ENCODE measurements at regions not wholly inside any gene's neighbourhood (a gene's known extent, or its start where the extent isn't known, plus 50 kb on each side); places are given as distances from the start of the nearest gene placed in this dataset.
"Not testable (repeated sequence)": the region's sequence is repeated elsewhere in the genome, so short reads cannot be mapped to it uniquely, and the experiment has no call there.

GRCh38 chr7:79548727-79549126 is 95.3 kb upstream of the MAGI2 start:
- no peak for DNase-seq (ENCODE audit: low read depth)

DNA sequence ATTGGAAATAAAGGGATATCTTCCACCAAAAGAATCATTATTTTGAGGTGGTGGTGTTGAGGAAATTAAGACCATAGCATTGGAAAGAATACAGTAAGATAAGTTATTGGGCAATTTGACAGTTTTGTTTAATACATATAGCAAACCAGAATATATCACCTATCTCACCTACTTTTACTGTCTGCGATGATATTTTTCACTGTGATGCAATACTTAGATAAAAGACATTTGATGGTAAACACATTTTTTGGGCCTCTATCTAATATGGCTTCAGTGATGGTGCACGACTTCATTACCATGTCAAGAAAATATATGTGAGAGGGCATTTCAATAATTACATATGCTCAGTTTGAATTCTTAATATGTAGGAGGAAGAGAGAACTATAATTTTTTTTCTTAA is 93.7 kb upstream of the MAGI2 start:
- DNase-seq (ENCODE audit: low read depth) = no peak

GRCh38 chr7:79540592-79540991 is 87.1 kb upstream of the MAGI2 start:
- DNase-seq (ENCODE audit: low read depth) = no peak

GRCh38 chr7:79534128-79534527 is 80.7 kb upstream of the MAGI2 start:
- DNase-seq (ENCODE audit: low read depth) = no peak

GRCh38 chr7:79531905-79532664 is 78.6 kb upstream of the MAGI2 start:
- DNase-seq (ENCODE audit: low read depth) = no peak

DNA sequence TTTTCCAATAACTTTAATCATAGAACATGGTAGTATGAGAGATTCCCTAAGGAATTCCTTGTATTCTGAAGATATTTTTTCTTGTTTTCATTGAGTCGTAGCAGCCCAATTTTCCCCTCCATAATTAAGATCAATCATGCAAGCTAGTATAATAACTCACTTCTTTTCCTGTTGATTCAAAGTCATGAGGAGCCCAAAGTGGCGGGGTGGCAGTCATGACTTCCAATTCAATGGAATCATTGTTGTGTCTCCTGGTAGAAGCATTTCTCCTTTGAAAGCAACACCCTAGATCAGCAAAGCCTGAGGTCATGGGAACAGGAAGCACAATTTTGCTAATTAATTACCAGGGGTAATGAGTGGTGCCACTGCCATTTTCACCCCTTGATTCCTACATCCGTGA is 77.6 kb upstream of the MAGI2 start:
- DNase-seq (ENCODE audit: low read depth) = no peak

DNA sequence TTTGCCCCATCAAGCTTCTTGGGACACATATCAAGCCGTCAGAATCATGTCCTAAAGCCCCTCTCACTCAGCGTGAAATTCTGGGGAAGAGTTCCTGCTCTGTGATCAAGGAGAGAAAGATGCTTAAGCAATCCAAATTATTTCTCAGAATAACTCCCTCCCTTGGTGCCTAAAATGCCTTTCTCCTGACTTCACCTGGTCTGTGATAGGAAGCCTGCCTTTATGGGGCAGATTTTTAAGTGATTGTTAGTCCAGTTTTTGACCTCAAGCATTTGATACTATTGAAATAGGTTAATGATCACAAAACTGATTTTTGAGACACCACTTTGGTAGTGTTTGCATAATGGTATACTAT is 76.4 kb upstream of the MAGI2 start:
- peak; percentile 24 for DNase-seq (ENCODE audit: low read depth)

DNA sequence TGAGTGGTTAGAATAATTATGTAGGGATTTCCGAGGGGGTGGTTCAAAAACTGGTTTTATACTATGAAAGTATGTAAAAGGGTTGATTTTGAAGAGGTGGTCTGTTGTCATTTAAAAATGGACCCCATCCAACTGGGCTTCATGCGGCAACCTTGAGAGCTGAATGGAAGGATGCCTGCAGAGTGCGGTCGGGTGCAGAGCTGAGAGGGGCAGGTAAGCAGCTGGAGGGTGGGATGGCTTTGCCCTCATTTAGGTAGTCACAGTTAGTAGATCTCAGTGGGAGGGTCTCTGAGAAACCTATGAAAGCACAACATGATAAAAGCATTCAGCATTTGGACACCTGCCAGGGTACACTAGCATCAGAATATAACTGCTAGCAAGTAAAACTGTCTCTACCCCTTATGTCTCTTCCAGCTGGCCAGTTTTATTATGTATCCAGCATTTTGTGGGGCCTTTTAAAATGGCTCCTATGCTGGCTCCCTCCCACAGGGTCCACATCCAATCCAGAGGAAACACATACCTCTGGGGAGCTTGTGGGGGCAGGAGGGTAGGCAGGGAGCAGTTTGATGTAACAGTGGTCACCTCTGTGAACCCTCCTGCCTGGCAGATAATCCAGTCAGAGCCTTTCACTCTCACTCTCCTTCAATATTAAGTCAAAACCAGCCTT is 75.9 kb upstream of the MAGI2 start:
- DNase-seq (ENCODE audit: low read depth) = no peak

DNA sequence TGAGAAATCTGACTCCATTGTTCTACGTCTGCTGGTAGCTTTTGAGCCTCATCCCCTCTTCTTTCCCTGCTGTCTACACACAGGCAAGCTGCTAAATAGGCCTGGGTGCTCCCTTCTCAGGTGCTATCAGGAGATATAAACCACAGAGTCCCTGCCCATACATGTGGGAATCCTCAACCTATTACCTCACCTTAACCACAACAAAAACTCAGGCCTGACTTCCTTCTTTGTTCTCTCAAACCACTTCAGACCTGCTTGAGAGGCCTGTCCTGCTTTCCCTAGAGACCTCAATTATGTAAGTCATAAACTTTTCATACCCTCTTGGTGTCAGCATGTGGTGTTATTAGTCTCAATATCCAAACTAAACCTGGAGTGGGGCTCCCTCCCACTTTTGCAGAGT is 75.0 kb upstream of the MAGI2 start:
- DNase-seq (ENCODE audit: low read depth) = no peak

DNA sequence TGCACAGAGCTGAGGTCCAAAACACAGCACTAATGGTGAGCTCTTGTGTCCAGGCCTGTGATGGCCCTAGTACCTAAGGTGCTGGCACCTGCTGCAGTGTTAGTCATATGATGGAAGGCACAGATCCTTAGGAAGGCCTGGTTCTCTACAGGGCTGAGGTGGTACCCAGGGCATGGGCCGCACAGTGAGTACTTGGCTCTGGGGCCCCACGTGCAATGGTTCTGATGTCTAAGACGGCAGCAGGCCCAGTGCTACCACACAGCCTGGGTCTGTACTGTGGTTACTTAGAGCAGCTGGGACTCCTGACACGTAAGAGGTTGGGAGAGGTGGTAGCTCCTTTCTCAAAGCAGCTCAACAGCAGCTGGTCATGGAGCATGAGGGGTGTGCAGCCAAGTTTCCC is 70.6 kb upstream of the MAGI2 start:
- DNase-seq (ENCODE audit: low read depth) = no peak

- no peak for DNase-seq (ENCODE audit: low read depth)
Measured at GRCh38 chr7:79523436-79523835, 70.0 kb upstream of the MAGI2 start.

GRCh38 chr7:79520543-79520942 is 67.1 kb upstream of the MAGI2 start:
- DNase-seq (ENCODE audit: low read depth) = peak; percentile 16

DNA sequence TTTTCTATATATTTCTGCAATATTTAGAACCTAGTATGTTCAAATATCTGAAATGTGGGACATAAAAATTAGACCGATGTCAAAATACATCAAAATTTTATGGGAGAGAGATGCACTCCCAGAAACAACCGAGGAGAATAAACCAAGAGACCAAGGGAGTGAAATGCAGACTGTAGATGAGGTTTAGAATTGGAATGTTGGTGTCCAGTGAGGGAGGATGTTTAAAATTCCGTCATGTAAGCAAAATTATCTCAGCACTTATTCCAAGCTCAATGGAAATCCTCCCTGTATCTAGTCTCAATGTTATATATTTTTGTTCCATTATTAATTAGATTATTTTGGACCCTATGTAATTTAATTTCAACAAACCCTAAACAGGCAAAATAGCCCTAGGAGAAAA is 61.9 kb upstream of the MAGI2 start:
- no peak for DNase-seq (ENCODE audit: low read depth)

- no peak for DNase-seq (ENCODE audit: low read depth)
Measured at GRCh38 chr7:79513261-79513660, 59.8 kb upstream of the MAGI2 start.

- DNase-seq (ENCODE audit: low read depth) = no peak
Measured at GRCh38 chr7:79512261-79512660, 58.8 kb upstream of the MAGI2 start.

GRCh38 chr7:79511056-79511455 is 57.6 kb upstream of the MAGI2 start:
- DNase-seq (ENCODE audit: low read depth) = not testable (repeated sequence)

GRCh38 chr7:79507131-79507530 is 53.7 kb upstream of the MAGI2 start:
- DNase-seq (ENCODE audit: low read depth) = no peak

GRCh38 chr7:79506481-79506880 is 53.0 kb upstream of the MAGI2 start:
- DNase-seq (ENCODE audit: low read depth) = peak; percentile 61

DNA sequence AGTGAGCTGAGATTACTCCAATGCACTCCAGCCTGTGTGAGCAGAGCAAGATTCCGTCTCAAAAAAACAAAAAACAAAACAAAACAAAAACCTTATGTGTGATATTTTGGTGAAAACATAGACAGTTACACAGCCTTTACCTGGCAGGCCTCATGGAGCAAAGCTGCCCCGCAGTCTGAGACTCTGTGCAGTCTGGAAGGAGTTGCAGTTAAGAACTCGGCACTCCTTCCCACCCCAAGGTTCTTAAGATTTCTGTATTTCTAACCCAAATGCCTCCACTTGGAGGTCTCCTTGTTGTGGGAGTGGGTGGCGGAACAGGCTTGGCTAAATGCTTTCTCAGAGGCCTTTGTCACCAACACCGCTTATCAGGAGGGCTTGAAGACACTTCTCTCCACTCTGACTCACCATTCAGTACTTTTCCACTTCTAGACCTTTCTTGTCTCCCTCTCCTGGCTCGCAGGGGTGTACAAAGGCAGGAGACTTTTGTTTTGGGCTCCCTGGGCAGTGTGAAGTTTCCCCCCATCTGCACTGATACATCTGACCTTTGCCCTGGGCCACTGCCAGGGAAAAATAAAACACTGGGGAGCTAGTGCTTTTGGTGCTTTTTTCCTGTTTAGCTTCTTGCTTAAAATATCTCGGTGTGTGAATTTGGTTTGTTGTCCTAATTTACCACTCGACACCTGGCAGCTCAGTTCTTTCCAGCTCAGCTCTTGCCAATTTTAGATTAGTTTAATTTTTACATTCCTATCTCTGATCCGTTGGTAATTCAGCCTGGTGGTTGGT is 51.3 kb upstream of the MAGI2 start:
- DNase-seq (ENCODE audit: low read depth) = no peak

All from ELR (cell line).